Lung (tissue), 11 donors: ENCODE measurements at regions not wholly inside any gene's neighbourhood (a gene's known extent, or its start where the extent isn't known, plus 50 kb on each side); places are given as distances from the start of the nearest gene placed in this dataset.

ENCODE experiments used
- ATAC-seq: fragments of 200-7000 bp; cut with Tn5 transposase; one replicate; pipeline ENCODE4 v1.9.1; 2020; ENCODE audit warnings: moderate number of reproducible peaks; ENCODE audit not compliant: insufficient read depth, low FRiP score
- DNase-seq, 3 donors: peaks; one replicate each; pipeline ENCODE4 v3.0.0-alpha.2; 2013 to 2017
- H3K27ac ChIP-seq, 2 donors: one replicate each; pipeline ENCODE4 v1.5.1; 2013; ENCODE audit warnings: mild to moderate bottlenecking in 2 of 2, moderate library complexity in 2 of 2, control low read depth in 1 of 2, inconsistent platforms in 1 of 2, low read depth in 1 of 2, low read length in 1 of 2
- H3K27me3 ChIP-seq, 3 donors: one replicate each; pipeline ENCODE4 v1.5.1; 2013; ENCODE audit warnings: low read length in 2 of 3; ENCODE audit not compliant: control insufficient read depth in 3 of 3, insufficient read depth in 3 of 3
- H3K36me3 ChIP-seq, 4 donors: one replicate each; pipeline ENCODE4 v1.5.1; 2013; ENCODE audit warnings: low read length in 4 of 4, mild to moderate bottlenecking in 1 of 4, moderate library complexity in 1 of 4; ENCODE audit not compliant: control insufficient read depth in 4 of 4, insufficient read depth in 4 of 4
- H3K4me1 ChIP-seq, 5 donors: one replicate each; pipeline ENCODE4 v1.5.1; 2013; ENCODE audit warnings: low read length in 5 of 5, mild to moderate bottlenecking in 2 of 5, moderate library complexity in 1 of 5; ENCODE audit not compliant: control insufficient read depth in 5 of 5, insufficient read depth in 5 of 5
- H3K4me3 ChIP-seq: one replicate; pipeline ENCODE4 v1.5.1; 2013; ENCODE audit warnings: mild to moderate bottlenecking, control low read depth, moderate library complexity
- H3K9ac ChIP-seq, 2 donors: one replicate each; pipeline ENCODE4 v1.5.1; 2013; ENCODE audit warnings: low read length in 2 of 2, control low read depth in 1 of 2; ENCODE audit not compliant: insufficient read depth in 1 of 2
- H3K9me3 ChIP-seq, 4 donors: one replicate each; pipeline ENCODE4 v1.5.1; 2013; ENCODE audit warnings: low read length in 3 of 4, mild to moderate bottlenecking in 1 of 4, moderate library complexity in 1 of 4; ENCODE audit not compliant: control insufficient read depth in 4 of 4, insufficient read depth in 3 of 4
- WGBS, 2 donors: extraction: QIAGEN DNeasy Blood & Tissue Kit; methylation state at CpG; one replicate each; pipeline ENCODE4 v1.1.7; 2013; 5-methylcytosine and 5-hydroxymethylcytosine counted together
- TF ChIP-seq, protein P1 (sequence below): IDR thresholded peaks from 2 replicates; pipeline ENCODE4 v1.5.1; 2012; ENCODE audit warnings: mild to moderate bottlenecking; ENCODE audit errors: control extremely low read depth, extremely low read depth
- donor health status: control.
- donor health status: control.
- donor health status: Bipolar disorder and iron deficiency.
- donor health status: healthy.
- donor health status: DM: yes; HTN: yes; CAD: no.

DNA sequence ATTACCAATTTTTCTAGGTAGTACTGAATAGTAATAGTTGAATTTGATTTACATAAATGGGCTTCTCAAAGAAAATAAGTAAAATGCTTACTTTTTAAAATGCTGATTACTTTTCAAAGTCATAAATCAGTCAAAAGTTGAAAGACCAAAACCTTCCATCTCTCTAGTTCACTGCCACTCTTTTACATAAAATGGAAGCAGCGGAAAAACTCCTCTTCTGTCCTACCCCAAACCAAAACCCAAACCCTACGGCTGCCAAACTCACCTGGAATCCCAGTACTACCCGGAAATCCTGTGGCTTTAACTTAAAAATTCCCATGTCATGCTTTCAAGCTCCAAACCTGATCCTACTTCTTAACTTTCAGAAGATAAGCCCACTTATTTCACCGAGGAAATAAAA lies 81.2 kb upstream of the MAPRE2 start:
- DNase-seq (no peak), ATAC-seq (no peak)
- no peak overlapping the region for H3K9ac ChIP-seq
- WGBS, 2 donors, result 85 to 93% methylated on average over 4 of the region's 4 CpGs
- H3K27me3 ChIP-seq, result no peaks in the 10 kb centered on the region
- peaks cover 0 to 5% (median 0%) of the 10 kb centered on the region in 5 donors for H3K4me1 ChIP-seq
- TF ChIP-seq, protein P1, sequence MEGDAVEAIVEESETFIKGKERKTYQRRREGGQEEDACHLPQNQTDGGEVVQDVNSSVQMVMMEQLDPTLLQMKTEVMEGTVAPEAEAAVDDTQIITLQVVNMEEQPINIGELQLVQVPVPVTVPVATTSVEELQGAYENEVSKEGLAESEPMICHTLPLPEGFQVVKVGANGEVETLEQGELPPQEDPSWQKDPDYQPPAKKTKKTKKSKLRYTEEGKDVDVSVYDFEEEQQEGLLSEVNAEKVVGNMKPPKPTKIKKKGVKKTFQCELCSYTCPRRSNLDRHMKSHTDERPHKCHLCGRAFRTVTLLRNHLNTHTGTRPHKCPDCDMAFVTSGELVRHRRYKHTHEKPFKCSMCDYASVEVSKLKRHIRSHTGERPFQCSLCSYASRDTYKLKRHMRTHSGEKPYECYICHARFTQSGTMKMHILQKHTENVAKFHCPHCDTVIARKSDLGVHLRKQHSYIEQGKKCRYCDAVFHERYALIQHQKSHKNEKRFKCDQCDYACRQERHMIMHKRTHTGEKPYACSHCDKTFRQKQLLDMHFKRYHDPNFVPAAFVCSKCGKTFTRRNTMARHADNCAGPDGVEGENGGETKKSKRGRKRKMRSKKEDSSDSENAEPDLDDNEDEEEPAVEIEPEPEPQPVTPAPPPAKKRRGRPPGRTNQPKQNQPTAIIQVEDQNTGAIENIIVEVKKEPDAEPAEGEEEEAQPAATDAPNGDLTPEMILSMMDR, result no peak
- no peak overlapping the region for H3K4me3 ChIP-seq
- peaks cover 0 to 2% (median 0%) of the 10 kb centered on the region in 4 donors for H3K9me3 ChIP-seq
- no peaks in the 10 kb centered on the region for H3K36me3 ChIP-seq
- no peak overlapping the region for H3K27ac ChIP-seq

DNA sequence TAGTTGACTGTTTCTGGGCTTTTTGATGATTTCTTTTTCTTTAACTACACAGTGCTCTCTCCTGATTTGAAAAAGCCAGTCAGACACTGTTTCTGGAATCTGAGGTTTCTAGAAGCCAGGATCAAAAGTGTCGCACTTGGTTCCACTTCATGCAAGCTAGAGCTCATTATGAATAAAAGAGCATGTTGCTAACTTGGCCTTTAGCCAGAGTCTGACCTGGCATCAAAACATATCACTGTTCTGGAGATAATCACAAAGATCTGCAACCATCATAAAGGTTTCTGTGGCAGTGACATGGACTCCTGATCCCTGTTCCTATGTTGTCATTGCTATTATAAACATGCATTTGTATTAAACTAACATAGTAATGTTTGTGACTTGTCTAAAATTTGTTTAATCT lies 76.1 kb upstream of the MAPRE2 start:
- H3K27ac ChIP-seq, result no peak overlapping the region
- no peaks in the 10 kb centered on the region for H3K36me3 ChIP-seq
- ATAC-seq, result no peak
- 75 to 91% methylated on average over 1 of the region's 1 CpG for WGBS, 2 donors
- TF ChIP-seq, protein P1, result no peak
- no peak overlapping the region for H3K9ac ChIP-seq
- H3K9me3 ChIP-seq, result no peaks in the 10 kb centered on the region
- H3K4me3 ChIP-seq, result no peak overlapping the region
- no peaks in the 10 kb centered on the region for H3K4me1 ChIP-seq
- no peaks in the 10 kb centered on the region for H3K27me3 ChIP-seq
- DNase-seq, result no peak

DNA sequence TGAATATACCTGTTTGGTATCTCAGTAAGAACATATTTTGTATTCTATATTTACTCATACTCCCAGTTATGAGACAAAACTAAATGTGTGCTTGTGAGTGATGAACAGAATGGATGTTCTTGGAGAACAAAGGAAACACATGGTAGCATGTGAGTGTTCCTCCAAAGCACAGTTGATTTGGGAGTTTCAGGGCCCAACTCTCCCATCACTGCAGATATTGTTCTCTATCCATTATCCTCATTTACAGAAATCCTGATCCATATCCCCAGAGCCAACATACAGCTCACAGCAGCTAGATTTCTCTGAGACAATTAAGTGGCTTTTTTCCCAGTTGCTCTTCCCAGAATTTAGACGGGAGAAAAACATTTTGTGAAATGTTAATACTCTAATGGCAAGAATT lies 75.6 kb upstream of the MAPRE2 start:
- DNase-seq, result no peak
- TF ChIP-seq, protein P1, result no peak
- no peak overlapping the region for H3K4me3 ChIP-seq
- no peak overlapping the region for H3K9ac ChIP-seq
- no peaks in the 10 kb centered on the region for H3K9me3 ChIP-seq
- ATAC-seq, result no peak
- no peaks in the 10 kb centered on the region for H3K27me3 ChIP-seq
- H3K27ac ChIP-seq, result no peak overlapping the region
- no peaks in the 10 kb centered on the region for H3K4me1 ChIP-seq
- no peaks in the 10 kb centered on the region for H3K36me3 ChIP-seq
- 74 to 80% methylated on average over 1 of the region's 1 CpG for WGBS, 2 donors

DNA sequence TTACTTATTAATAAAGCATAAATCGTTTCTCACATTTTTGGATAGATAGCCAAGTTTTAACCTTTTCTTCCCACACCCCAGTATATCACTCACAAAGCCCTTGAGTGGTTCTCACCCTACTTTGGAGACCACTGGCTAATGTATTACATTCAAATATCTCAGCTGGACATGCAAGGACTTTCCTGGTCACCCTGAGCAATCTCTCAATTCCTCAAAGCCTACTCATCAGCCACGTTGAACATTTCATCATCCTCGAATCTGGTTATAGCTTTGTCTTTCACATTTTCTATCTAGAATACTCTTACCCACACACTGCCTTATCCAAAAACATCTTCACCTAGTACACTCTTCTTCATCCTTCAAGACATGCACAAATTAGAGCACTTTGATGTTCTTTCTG lies 71.1 kb upstream of the MAPRE2 start:
- no peak overlapping the region for H3K27ac ChIP-seq
- no peak overlapping the region for H3K4me3 ChIP-seq
- TF ChIP-seq, protein P1, result no peak
- DNase-seq (no peak), ATAC-seq (no peak)
- no peaks in the 10 kb centered on the region for H3K9me3 ChIP-seq
- no peaks in the 10 kb centered on the region for H3K4me1 ChIP-seq
- WGBS, 2 donors, result 63 to 77% methylated on average over 3 of the region's 3 CpGs
- H3K36me3 ChIP-seq, result no peaks in the 10 kb centered on the region
- no peak overlapping the region for H3K9ac ChIP-seq
- peaks cover 0 to 8% (median 3%) of the 10 kb centered on the region in 3 donors for H3K27me3 ChIP-seq
